HG03342 (cell line): ENCODE measurements at regions not wholly inside any gene's neighbourhood (a gene's known extent, or its start where the extent isn't known, plus 50 kb on each side); places are given as distances from the start of the nearest gene placed in this dataset.

ENCODE experiments used
- ATAC-seq: cut with Tn5 transposase; IDR thresholded peaks from one replicate; pipeline ENCODE4 v1.9.1; 2021; ENCODE audit warnings: mild to moderate bottlenecking, moderate library complexity; ENCODE audit not compliant: unreplicated experiment

DNA sequence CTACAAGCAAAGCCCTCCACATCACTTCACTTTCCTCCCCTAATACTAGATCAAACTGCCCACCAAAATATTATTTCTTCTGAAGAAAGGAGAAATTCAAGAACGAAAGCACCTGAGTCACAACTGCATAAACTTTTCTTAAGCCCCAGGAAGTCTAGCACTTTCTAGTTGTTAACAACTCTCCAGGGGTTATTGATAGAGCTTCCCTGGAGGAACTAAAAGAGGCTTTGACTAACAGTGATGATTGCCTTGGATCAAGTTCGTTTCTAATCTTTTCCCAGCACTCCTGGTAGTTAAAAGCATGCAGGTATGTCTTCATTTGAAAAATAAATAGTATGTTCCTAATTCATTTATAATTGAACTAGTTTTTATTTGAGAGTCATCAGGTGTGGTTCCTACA lies 917.0 kb downstream of the TUSC7 start:
- no peak for ATAC-seq

DNA sequence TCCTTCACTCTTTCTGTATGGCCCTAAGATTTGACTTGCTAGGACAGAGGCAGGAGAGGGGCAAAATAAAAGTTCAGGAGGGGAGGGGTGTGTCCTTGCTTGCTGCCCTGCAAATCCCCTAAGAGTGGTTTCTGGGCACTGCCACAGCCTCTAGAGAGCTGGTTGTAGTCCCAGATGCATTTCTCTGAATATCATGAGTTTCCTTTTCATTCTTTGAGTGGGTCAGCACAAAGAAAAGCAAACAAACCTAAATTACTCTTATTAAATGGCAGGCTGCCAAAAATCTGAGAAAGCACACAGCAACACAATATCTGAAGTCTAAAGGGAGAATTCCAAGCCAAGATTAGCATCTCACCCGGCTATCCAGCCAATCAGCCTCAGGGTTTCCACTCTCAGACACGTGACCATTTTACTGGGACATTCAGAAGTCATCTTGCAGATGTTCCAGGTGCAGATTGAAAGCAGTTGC lies 919.3 kb downstream of the TUSC7 start:
- no peak for ATAC-seq

DNA sequence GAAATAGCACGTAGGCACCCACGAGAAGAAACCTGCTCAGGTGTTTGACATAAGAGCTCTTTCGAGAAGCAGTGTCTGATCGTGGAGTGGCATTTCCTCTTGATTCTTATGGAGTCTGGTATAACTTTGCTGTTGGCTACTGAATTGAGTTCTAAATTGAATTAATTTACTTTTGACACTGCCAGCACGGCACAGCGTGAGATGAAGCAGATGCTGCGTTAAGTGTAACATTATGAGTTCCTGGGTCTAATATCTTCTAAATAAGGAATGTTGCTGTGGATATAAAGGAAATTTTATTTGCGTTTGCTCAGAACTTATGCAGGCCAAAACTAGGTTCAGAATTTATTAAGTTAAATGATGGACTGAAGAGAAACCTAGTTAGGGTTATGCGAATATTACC lies 919.9 kb downstream of the TUSC7 start:
- no peak for ATAC-seq

DNA sequence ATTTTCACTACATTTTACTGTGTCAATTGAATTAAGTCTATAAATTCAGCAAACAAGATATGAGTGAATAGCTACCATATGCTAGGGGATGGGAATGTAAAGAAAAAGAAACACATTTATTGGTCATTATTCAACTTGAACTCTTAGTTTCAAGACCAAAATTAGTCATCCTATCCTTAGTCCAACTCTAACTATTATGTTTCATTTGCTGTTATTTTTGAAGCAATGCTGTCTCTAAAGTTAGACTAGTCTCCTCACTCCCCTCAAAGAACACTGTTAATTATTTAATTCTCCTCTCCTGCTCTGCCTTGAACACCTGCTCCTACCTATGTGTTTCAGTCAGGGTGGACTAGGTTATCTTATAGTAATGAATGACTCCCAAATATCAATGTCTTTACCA lies 920.9 kb downstream of the TUSC7 start:
- peak; percentile 62 for ATAC-seq

GRCh38 chr3:117630885-117631284 lies 921.3 kb downstream of the TUSC7 start:
- ATAC-seq = no peak

DNA sequence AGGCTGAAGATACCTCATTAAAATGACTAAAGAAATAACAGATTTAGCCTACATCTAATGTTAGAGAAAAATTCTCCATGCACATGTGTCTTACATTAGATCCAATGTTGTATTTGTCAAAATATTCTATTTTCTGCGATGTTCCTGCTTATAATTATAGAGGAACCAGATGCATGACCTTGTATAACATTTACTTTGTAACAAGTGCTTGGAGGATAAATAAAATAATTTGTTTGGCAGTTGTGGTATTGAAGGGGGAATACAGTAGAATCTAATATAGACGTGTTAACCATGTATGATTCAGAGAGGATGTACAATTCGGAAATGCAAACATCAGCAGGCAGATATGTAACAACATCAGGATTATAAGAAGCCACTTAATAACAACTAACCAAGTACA lies 922.2 kb downstream of the TUSC7 start:
- ATAC-seq = no peak

- ATAC-seq = no peak
Observed at GRCh38 chr3:117632191-117632590, 922.6 kb downstream of the TUSC7 start.

DNA sequence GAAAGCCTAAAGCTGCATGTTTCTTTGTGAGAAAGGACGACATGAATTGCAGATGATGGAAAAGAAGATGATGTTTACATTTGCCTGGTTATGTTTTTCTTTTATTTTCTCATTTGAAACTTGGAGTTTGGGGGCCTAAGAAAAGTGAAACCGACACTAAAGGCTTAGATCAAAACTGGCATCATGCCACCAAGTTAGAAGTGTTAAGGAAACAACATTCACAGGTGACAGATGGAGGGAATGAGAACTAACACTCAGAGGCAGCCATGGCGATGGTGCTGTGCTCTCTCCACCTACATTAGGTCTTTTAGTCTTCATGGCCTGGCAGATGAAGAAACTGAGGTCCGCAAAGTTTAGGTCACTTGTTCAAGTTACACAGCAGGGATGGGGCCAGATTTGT lies 923.6 kb downstream of the TUSC7 start:
- ATAC-seq = no peak

DNA sequence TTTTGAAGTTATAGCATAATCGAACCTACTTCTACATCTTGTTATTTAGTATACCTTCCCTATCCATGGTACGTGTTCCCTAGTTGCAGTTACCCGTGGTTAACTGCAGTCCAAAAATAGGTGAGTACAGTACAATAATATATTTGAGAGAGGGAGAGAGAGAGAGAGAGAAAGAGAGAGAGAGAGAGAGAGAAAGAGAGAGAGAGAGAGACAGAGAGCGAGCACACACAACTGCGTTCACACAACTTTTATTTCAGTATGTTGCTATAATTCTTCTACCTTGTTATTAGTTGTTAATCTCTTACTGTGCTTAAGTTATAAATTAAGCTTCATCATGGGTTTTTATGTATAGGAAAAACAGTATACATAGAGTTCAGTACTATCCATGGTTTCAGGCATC lies 928.1 kb downstream of the TUSC7 start:
- no peak for ATAC-seq

DNA sequence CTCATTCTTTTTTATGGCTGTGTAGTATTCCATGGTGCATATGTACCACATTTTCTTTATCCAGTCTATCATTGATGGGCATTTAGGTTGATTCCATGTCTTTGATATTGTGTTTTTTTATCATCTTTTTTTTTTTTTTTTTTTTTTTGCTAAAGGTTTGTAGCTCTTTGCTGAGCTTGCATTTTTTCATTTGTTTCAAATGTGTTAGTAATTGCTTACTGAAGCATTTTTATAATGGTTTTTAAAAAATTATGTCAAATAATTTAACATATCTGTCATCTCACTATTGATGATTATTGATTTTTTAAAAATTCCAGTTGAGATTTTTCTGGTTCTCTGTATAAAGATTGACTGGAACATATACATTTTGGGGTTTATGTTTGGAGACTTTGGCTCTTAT lies 934.6 kb downstream of the TUSC7 start:
- no peak for ATAC-seq

GRCh38 chr3:117645561-117646242 lies 936.1 kb downstream of the TUSC7 start:
- peak; percentile 66 for ATAC-seq

- no peak for ATAC-seq
Observed at GRCh38 chr3:117647435-117647834, 937.9 kb downstream of the TUSC7 start.

- ATAC-seq = no peak
Observed at GRCh38 chr3:117651246-117651645, 941.7 kb downstream of the TUSC7 start.

DNA sequence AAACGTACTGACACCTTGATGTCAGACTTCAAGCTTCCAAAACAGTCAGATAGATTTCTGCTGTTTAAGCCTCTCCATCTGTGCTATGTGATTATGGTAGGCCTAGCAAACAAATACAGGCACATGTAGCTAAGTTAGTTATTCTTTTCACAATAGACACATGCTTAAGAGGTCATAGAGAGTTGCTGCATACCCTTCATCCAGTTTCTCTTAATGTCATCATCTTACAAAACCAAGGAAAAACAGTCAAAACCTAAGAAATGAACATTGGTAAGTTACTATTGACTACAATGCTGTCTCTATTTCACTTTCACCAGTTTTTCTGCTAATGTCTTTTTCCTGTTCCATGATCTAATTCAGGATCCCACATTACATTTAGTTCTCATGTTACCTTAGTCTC lies 946.8 kb downstream of the TUSC7 start:
- ATAC-seq = no peak

GRCh38 chr3:117657278-117657677 lies 947.7 kb downstream of the TUSC7 start:
- ATAC-seq = no peak

DNA sequence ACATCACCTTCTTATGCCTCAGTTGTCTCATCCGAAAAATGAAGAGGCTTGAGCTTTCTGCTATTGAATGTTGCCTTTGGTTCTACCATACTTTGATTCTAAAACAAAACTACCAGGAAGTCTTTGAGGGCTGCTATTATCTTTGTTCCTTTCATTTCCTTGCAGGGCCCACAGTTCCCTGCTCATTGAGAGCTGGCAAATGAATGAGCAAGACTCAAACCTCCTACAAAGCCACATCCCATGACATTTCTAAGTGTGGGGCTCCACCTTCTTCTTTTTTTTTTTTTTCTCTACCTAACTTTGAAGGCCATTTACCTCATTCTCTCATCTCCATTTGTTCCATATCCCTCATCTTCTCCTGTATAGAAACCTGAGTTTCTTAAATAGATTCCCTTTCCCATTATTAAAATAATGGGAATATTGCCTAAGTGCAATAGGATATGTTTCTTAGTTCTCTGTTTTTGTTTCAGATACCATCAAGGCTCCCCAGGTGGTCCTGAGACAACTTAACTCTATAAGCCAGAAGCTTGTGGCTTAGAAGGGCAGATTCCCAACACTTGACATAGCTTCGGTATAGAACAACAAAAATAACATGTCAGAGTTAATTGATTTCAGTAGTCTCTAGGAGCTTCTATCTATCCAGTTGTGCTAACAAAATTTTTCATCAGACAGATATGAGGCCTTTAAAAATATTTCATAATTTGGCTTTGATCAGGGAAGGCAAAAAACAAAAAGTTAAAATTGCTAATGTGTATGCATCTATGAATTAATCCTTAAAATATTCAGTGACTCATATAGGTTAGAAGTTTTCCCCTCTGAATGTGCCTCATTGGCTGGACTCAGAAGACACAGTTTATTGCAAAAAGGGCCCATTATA lies 951.6 kb downstream of the TUSC7 start:
- no peak for ATAC-seq

DNA sequence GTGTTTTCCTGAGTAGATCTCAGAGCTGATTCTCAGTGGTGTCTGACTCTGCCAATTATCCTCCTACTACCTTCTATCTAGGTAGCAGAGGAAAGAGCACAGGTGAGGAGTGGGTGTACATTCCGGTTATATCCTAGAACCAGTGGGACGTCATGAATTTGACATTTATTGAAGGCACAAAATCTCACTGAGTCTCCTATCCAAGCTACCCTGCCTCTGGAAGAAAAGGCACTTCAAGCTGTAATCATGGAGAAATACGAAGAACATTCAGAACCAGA lies 952.2 kb downstream of the TUSC7 start:
- no peak for ATAC-seq

DNA sequence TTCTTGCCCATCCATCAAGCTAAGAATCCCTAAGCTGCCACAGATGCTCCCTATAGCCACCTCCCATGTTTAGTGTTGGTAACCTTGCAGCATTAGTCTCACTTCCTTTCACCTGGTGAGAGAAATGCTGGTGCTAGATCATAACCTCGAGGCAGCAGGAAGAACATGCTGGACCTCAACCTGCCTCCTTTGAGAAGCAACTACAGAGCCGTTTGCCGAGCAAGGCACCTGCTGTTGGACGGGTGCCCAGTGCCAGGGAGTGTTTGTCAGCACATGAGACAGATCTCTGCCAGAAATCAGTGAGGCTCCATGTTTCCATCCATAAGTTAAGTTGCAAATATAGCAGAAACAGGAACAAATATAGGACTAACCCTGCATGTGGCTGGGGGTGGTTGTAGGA lies 955.7 kb downstream of the TUSC7 start:
- ATAC-seq = no peak

- ATAC-seq = no peak
Observed at GRCh38 chr3:117666325-117666724, 956.7 kb downstream of the TUSC7 start.

DNA sequence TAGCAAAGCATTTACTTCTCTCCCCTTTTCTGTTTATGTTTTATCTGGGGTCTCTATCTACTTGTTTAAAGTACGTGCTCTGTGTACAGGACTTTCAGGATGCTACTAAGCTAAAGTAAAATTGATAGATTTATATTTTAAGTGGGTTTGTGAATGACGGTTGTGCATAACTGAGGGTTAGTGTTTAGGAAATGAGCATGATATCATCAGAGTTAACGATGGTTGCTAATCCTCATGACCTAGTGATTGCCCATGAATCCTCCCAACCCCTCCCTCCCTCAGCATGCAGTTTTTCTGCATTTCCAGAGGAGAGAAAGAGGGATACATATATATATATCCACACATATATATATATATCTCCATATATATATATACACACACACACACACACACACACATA lies 957.2 kb downstream of the TUSC7 start:
- ATAC-seq = no peak

DNA sequence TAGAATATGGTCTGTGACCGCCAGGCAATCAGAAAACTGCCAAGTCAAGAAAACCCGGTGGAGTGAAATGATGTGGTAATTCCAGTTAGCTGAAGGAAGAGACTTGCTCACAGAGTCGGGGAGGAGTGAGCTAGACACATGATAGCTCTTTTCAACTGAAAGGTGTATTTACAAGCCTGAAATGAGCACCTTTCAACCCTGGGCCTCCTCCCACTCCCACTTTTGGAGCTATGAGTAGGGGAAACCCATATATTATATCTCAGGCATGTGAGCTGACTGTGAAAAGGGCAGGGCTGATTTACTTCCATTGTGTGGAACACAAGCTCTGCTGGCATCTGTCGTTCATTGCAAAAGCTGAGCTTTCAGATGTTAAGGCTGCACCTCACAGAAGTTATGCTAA lies 960.2 kb downstream of the TUSC7 start:
- ATAC-seq = no peak

GRCh38 chr3:117671722-117672318 lies 962.2 kb downstream of the TUSC7 start:
- no peak for ATAC-seq
